Endodermal cell (in vitro differentiated cells): ENCODE measurements at regions not wholly inside any gene's neighbourhood (a gene's known extent, or its start where the extent isn't known, plus 50 kb on each side); places are given as distances from the start of the nearest gene placed in this dataset.

ENCODE experiments used
- DNase-seq: peaks from one replicate; pipeline ENCODE4 v3.0.0-alpha.2; 2017
- H3K27ac ChIP-seq: 2 replicates; pipeline ENCODE4 v1.5.1; 2013; ENCODE audit warnings: mild to moderate bottlenecking, low read depth, low read length, moderate library complexity
- H3K27me3 ChIP-seq: 2 replicates; pipeline ENCODE4 v1.6.1; 2013; ENCODE audit warnings: mild to moderate bottlenecking, low read length, moderate library complexity; ENCODE audit not compliant: insufficient read depth, control insufficient read depth, poor library complexity, severe bottlenecking
- H3K36me3 ChIP-seq: 2 replicates; pipeline ENCODE4 v1.7.0; 2013; ENCODE audit warnings: mild to moderate bottlenecking, low read length, moderate library complexity; ENCODE audit not compliant: control insufficient read depth, insufficient read depth
- H3K4me1 ChIP-seq: one replicate; pipeline ENCODE4 v1.7.0; 2013; ENCODE audit warnings: low read length; ENCODE audit not compliant: control insufficient read depth, insufficient read depth
- H3K4me3 ChIP-seq: 2 replicates; pipeline ENCODE4 v1.5.1; 2013; ENCODE audit warnings: mild to moderate bottlenecking, low read length, moderate library complexity
- H3K9ac ChIP-seq: 2 replicates; pipeline ENCODE4 v1.6.1; 2013; ENCODE audit warnings: mild to moderate bottlenecking, low read length, moderate library complexity; ENCODE audit not compliant: poor library complexity, severe bottlenecking; ENCODE audit errors: extremely low read depth
- H3K9me3 ChIP-seq: 2 replicates; pipeline ENCODE4 v1.6.1; 2013; ENCODE audit warnings: mild to moderate bottlenecking, low read length, moderate library complexity; ENCODE audit not compliant: control insufficient read depth
- H3K27ac Mint-ChIP-seq: 2 replicates; pipeline ENCODE4 v1.8.0; 2020; ENCODE audit warnings: mixed read lengths
- H3K27me3 Mint-ChIP-seq: 2 replicates; pipeline ENCODE4 v1.8.0; 2021; ENCODE audit warnings: mild to moderate bottlenecking, mixed read lengths; ENCODE audit not compliant: insufficient read depth
- H3K36me3 Mint-ChIP-seq: 2 replicates; pipeline ENCODE4 v1.8.0; 2020; ENCODE audit warnings: low read depth, mixed read lengths
- H3K4me1 Mint-ChIP-seq: 2 replicates; pipeline ENCODE4 v1.8.0; 2020; ENCODE audit warnings: mixed read lengths
- H3K4me3 Mint-ChIP-seq: 2 replicates; pipeline ENCODE4 v1.8.0; 2020; ENCODE audit warnings: mild to moderate bottlenecking, moderate library complexity, mixed read lengths
- H3K9me3 Mint-ChIP-seq: 2 replicates; pipeline ENCODE4 v1.8.0; 2020; ENCODE audit warnings: mild to moderate bottlenecking, mixed read lengths
- CTCF ChIP-seq: fragments of 200-600 bp; sonication (generic); conservative IDR thresholded peaks from 2 replicates; pipeline ENCODE4 v1.5.0; 2021; ENCODE audit warnings: antibody characterized with exemption, mild to moderate bottlenecking
- WGBS, 2 experiments: methylation state at CpG; one replicate each; pipeline versions ENCODE4 v1.1.5 to v1.1.7; 2013; ENCODE audit warnings: missing lambda C conversion rate in 2 of 2, mixed read lengths in 1 of 2; ENCODE audit not compliant: insufficient coverage in 1 of 2, insufficient read length in 1 of 2; 5-methylcytosine and 5-hydroxymethylcytosine counted together

GRCh38 chr14:34078117-34078743 is 127.4 kb upstream of the EGLN3 start:
- peak; percentile 73 for DNase-seq
- peak overlapping the region; percentile 78 for H3K27ac Mint-ChIP-seq
- Histone ChIP-seq H3K36me3 (no peaks in the 10 kb centered on the region), H3K27ac (no peak overlapping the region), H3K4me3 (no peak overlapping the region), H3K9ac (no peak overlapping the region), H3K4me1 (no peaks in the 10 kb centered on the region), H3K9me3 (peaks cover 14% of the 10 kb centered on the region), H3K27me3 (no peaks in the 10 kb centered on the region)
- TF ChIP-seq CTCF: no peak
- no peak overlapping the region for H3K4me3 Mint-ChIP-seq
- H3K27me3 Mint-ChIP-seq: peaks cover 15% of the 10 kb centered on the region
- H3K36me3 Mint-ChIP-seq: no peaks in the 10 kb centered on the region
- 73 to 81% methylated on average over 6 to 12 of the region's 12 CpGs for WGBS, 2 experiments
- H3K9me3 Mint-ChIP-seq: peaks cover 19% of the 10 kb centered on the region
- peaks cover 30% of the 10 kb centered on the region for H3K4me1 Mint-ChIP-seq

- Mint-ChIP-seq H3K27me3 (peaks cover 12% of the 10 kb centered on the region), H3K4me3 (no peak overlapping the region), H3K36me3 (no peaks in the 10 kb centered on the region)
Observed at GRCh38 chr14:34075826-34076225, 125.0 kb upstream of the EGLN3 start.

GRCh38 chr14:34075042-34075744 is 124.3 kb upstream of the EGLN3 start:
- no peak overlapping the region for H3K27ac Mint-ChIP-seq
- no peak for TF ChIP-seq CTCF
- peaks cover 24% of the 10 kb centered on the region for H3K9me3 Mint-ChIP-seq
- Histone ChIP-seq H3K27ac (no peak overlapping the region), H3K4me3 (no peak overlapping the region), H3K36me3 (no peaks in the 10 kb centered on the region), H3K9ac (no peak overlapping the region), H3K9me3 (peaks cover 13% of the 10 kb centered on the region), H3K4me1 (no peaks in the 10 kb centered on the region), H3K27me3 (no peaks in the 10 kb centered on the region)
- WGBS, 2 experiments: 85 to 97% methylated on average over 3 of the region's 3 CpGs
- no peaks in the 10 kb centered on the region for H3K36me3 Mint-ChIP-seq
- peaks cover 11% of the 10 kb centered on the region for H3K4me1 Mint-ChIP-seq
- peaks cover 8% of the 10 kb centered on the region for H3K27me3 Mint-ChIP-seq
- no peak overlapping the region for H3K4me3 Mint-ChIP-seq
- DNase-seq: no peak

More at GRCh38 chr14:34075826-34076225, 125.0 kb upstream of the EGLN3 start:
- H3K4me1 ChIP-seq: no peaks in the 10 kb centered on the region
- H3K9me3 ChIP-seq: peaks cover 19% of the 10 kb centered on the region
- no peak for DNase-seq
- WGBS, 2 experiments: 100% methylated on average over 1 of the region's 1 CpG; no CpG with 5 or more reads in 1 of the 2 experiments
- no peak overlapping the region for H3K9ac ChIP-seq
- H3K27ac ChIP-seq: no peak overlapping the region
- H3K4me1 Mint-ChIP-seq: peaks cover 14% of the 10 kb centered on the region
- no peaks in the 10 kb centered on the region for H3K36me3 ChIP-seq
- no peak for TF ChIP-seq CTCF
- H3K27ac Mint-ChIP-seq: no peak overlapping the region
- H3K4me3 ChIP-seq: no peak overlapping the region
- no peaks in the 10 kb centered on the region for H3K27me3 ChIP-seq
- peaks cover 25% of the 10 kb centered on the region for H3K9me3 Mint-ChIP-seq
